Fibroblast of skin of right quadriceps (primary cell): ENCODE measurements at regions not wholly inside any gene's neighbourhood (a gene's known extent, or its start where the extent isn't known, plus 50 kb on each side); places are given as distances from the start of the nearest gene placed in this dataset.

Experiments used
- DNase-seq: peaks from one replicate; pipeline ENCODE4 v3.0.0-alpha.2; 2013

- DNase-seq: no peak
Observed at GRCh38 chr2:198390670-198391069, 586.3 kb downstream of the PLCL1 start.

GRCh38 chr2:198387677-198388076 lies 583.3 kb downstream of the PLCL1 start:
- no peak for DNase-seq

GRCh38 chr2:198385856-198386255 lies 581.5 kb downstream of the PLCL1 start:
- peak; percentile 49 for DNase-seq

GRCh38 chr2:198385326-198385725 lies 580.9 kb downstream of the PLCL1 start:
- peak; percentile 22 for DNase-seq

GRCh38 chr2:198383392-198383791 lies 579.0 kb downstream of the PLCL1 start:
- peak; percentile 33 for DNase-seq

GRCh38 chr2:198382811-198383210 lies 578.4 kb downstream of the PLCL1 start:
- DNase-seq: no peak

GRCh38 chr2:198376677-198377076 lies 572.3 kb downstream of the PLCL1 start:
- DNase-seq: no peak

- no peak for DNase-seq
Observed at GRCh38 chr2:198375083-198375410, 570.7 kb downstream of the PLCL1 start.

- DNase-seq: peak; percentile 76
Observed at GRCh38 chr2:198374375-198375082, 570.1 kb downstream of the PLCL1 start.

- DNase-seq: peak; percentile 62
Observed at GRCh38 chr2:198371921-198372543, 567.6 kb downstream of the PLCL1 start.

- no peak for DNase-seq
Observed at GRCh38 chr2:198371329-198371728, 566.9 kb downstream of the PLCL1 start.

GRCh38 chr2:198368089-198368488 lies 563.7 kb downstream of the PLCL1 start:
- DNase-seq: no peak

GRCh38 chr2:198362740-198363139 lies 558.3 kb downstream of the PLCL1 start:
- no peak for DNase-seq

- no peak for DNase-seq
Observed at GRCh38 chr2:198359308-198359707, 554.9 kb downstream of the PLCL1 start.

- no peak for DNase-seq
Observed at GRCh38 chr2:198356157-198356556, 551.8 kb downstream of the PLCL1 start.

- no peak for DNase-seq
Observed at GRCh38 chr2:198351647-198352046, 547.3 kb downstream of the PLCL1 start.

GRCh38 chr2:198347946-198348345 lies 543.6 kb downstream of the PLCL1 start:
- DNase-seq: peak; percentile 54

- peak; percentile 41 for DNase-seq
Observed at GRCh38 chr2:198347349-198347748, 543.0 kb downstream of the PLCL1 start.

GRCh38 chr2:198343471-198343870 lies 539.1 kb downstream of the PLCL1 start:
- no peak for DNase-seq

- no peak for DNase-seq
Observed at GRCh38 chr2:198340846-198341245, 536.5 kb downstream of the PLCL1 start.

- DNase-seq: no peak
Observed at GRCh38 chr2:198339116-198339515, 534.7 kb downstream of the PLCL1 start.

GRCh38 chr2:198337368-198337767 lies 533.0 kb downstream of the PLCL1 start:
- no peak for DNase-seq

- DNase-seq: no peak
Observed at GRCh38 chr2:198328454-198328853, 524.1 kb downstream of the PLCL1 start.

GRCh38 chr2:198327526-198327925 lies 523.1 kb downstream of the PLCL1 start:
- DNase-seq: no peak

- DNase-seq: peak; percentile 20
Observed at GRCh38 chr2:198326431-198326830, 522.0 kb downstream of the PLCL1 start.
